OCI-LY7 (cell line): ENCODE measurements at regions not wholly inside any gene's neighbourhood (a gene's known extent, or its start where the extent isn't known, plus 50 kb on each side); places are given as distances from the start of the nearest gene placed in this dataset.

Experiments used
- EZH2phosphoT487 ChIP-seq: fragments of 200-600 bp; sonication (generic); IDR thresholded peaks from 2 replicates; pipeline ENCODE4 v1.6.1; 2018; ENCODE audit warnings: low read depth, borderline replicate concordance, mild to moderate bottlenecking, mixed run types, antibody characterized with exemption, low read length, moderate library complexity, mixed read lengths
- TF ChIP-seq, protein P1 (sequence below): fragments of 200-600 bp; sonication (generic); conservative IDR thresholded peaks from 2 replicates; pipeline ENCODE4 v1.5.1; 2014; ENCODE audit warnings: mild to moderate bottlenecking, antibody characterized with exemption, low read length, moderate library complexity, mixed read lengths

DNA sequence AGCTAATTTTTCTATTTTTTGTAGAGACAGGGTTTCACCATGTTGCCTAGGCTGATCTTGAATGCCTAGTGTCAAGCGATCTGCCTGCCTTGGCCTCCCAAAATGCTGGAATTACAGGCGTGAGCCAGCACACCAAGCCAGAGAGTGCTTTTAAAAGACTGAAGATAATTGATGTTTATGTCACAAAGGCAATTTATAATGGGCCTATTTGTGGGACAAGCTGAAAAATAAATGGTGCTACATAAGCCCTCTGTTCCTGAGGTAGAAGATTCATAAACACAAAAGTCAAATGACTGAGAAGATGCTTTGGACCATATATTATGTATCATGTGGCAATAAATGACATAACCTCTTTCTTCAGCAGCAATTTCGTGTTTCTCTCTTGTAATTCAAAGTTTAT, 329.6 kb downstream of the GABRB2 start:
- TF ChIP-seq, protein P1, sequence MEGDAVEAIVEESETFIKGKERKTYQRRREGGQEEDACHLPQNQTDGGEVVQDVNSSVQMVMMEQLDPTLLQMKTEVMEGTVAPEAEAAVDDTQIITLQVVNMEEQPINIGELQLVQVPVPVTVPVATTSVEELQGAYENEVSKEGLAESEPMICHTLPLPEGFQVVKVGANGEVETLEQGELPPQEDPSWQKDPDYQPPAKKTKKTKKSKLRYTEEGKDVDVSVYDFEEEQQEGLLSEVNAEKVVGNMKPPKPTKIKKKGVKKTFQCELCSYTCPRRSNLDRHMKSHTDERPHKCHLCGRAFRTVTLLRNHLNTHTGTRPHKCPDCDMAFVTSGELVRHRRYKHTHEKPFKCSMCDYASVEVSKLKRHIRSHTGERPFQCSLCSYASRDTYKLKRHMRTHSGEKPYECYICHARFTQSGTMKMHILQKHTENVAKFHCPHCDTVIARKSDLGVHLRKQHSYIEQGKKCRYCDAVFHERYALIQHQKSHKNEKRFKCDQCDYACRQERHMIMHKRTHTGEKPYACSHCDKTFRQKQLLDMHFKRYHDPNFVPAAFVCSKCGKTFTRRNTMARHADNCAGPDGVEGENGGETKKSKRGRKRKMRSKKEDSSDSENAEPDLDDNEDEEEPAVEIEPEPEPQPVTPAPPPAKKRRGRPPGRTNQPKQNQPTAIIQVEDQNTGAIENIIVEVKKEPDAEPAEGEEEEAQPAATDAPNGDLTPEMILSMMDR = no peak
- TF ChIP-seq EZH2phosphoT487 = no peak
